Tibial nerve (tissue), 4 donors: ENCODE measurements at regions not wholly inside any gene's neighbourhood (a gene's known extent, or its start where the extent isn't known, plus 50 kb on each side); places are given as distances from the start of the nearest gene placed in this dataset.
"Not testable (repeated sequence)": the region's sequence is repeated elsewhere in the genome, so short reads cannot be mapped to it uniquely, and the experiment has no call there.

Experiments used
- EP300 ChIP-seq, 2 donors: sonication (generic); formaldehyde crosslinking; IDR thresholded peaks; one replicate each; pipeline ENCODE4 v1.6.1; 2017; ENCODE audit warnings: antibody characterized with exemption in 2 of 2, mild to moderate bottlenecking in 1 of 2
- POLR2A ChIP-seq, 2 donors: fragments of 450-650 bp; IDR thresholded peaks; one replicate each; pipeline ENCODE4 v1.6.1; 2017; ENCODE audit warnings: antibody characterized with exemption in 2 of 2, mild to moderate bottlenecking in 2 of 2, moderate library complexity in 2 of 2
- TF ChIP-seq, protein P1 (sequence below), 5 experiments: fragments of 200-600 bp in 3 of 5; fragments of 450-650 bp in 2 of 5; sonication (generic) in 3 of 5; IDR thresholded peaks; one replicate each; pipeline ENCODE4 v1.5.1; 2016 to 2019; ENCODE audit warnings: antibody characterized with exemption in 5 of 5, mild to moderate bottlenecking in 3 of 5, moderate library complexity in 2 of 5

- TF ChIP-seq, protein P1, sequence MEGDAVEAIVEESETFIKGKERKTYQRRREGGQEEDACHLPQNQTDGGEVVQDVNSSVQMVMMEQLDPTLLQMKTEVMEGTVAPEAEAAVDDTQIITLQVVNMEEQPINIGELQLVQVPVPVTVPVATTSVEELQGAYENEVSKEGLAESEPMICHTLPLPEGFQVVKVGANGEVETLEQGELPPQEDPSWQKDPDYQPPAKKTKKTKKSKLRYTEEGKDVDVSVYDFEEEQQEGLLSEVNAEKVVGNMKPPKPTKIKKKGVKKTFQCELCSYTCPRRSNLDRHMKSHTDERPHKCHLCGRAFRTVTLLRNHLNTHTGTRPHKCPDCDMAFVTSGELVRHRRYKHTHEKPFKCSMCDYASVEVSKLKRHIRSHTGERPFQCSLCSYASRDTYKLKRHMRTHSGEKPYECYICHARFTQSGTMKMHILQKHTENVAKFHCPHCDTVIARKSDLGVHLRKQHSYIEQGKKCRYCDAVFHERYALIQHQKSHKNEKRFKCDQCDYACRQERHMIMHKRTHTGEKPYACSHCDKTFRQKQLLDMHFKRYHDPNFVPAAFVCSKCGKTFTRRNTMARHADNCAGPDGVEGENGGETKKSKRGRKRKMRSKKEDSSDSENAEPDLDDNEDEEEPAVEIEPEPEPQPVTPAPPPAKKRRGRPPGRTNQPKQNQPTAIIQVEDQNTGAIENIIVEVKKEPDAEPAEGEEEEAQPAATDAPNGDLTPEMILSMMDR (IDR thresholded peaks at IDR 0.05), result not testable (repeated sequence)
- not testable (repeated sequence) for TF ChIP-seq POLR2A, EP300 (IDR thresholded peaks at IDR 0.05)
These were observed 96.8 kb upstream of the SLC24A4 start for GRCh38 chr14:92226166-92226565.
